BLaER1 treated with 17β-estradiol and CSF1 and Interleukin-3, amounts not matched to agents 10 nM and 100 nM (cell line): ENCODE measurements at regions not wholly inside any gene's neighbourhood (a gene's known extent, or its start where the extent isn't known, plus 50 kb on each side); places are given as distances from the start of the nearest gene placed in this dataset.

Experiments used
- H3K27ac ChIP-seq, 11 experiments: shearing (Covaris generic); formaldehyde crosslinking; 2 replicates each; pipeline ENCODE4 v1.8.1; 2022
- H3K27me3 ChIP-seq, 11 experiments: shearing (Covaris generic); formaldehyde crosslinking; 2 replicates each; pipeline ENCODE4 v1.8.1; 2022
- H3K36me3 ChIP-seq, 11 experiments: shearing (Covaris generic); formaldehyde crosslinking; 2 replicates each; pipeline ENCODE4 v1.8.1; 2022
- H3K4me1 ChIP-seq, 10 experiments: shearing (Covaris generic); formaldehyde crosslinking; 2 replicates each; pipeline ENCODE4 v1.8.1; 2022
- H3K4me2 ChIP-seq, 11 experiments: shearing (Covaris generic); formaldehyde crosslinking; 2 replicates each; pipeline ENCODE4 v1.8.1; 2022
- H3K4me3 ChIP-seq, 10 experiments: shearing (Covaris generic); formaldehyde crosslinking; 2 replicates each; pipeline ENCODE4 v1.8.1; 2022
- H3K9ac ChIP-seq, 11 experiments: shearing (Covaris generic); formaldehyde crosslinking; 2 replicates each; pipeline ENCODE4 v1.8.1; 2022
- H3K9me3 ChIP-seq, 11 experiments: shearing (Covaris generic); formaldehyde crosslinking; replicated peaks in 1 of 11; 2 replicates each; pipeline ENCODE4 v1.8.1; 2022
- H4K20me1 ChIP-seq, 11 experiments: shearing (Covaris generic); formaldehyde crosslinking; 2 replicates each; pipeline ENCODE4 v1.8.1; 2022
- Cebpa-rat ChIP-seq, 11 experiments: shearing (Covaris generic); IDR thresholded peaks; 2 replicates each; pipeline ENCODE4 v1.8.1; 2022

- Histone ChIP-seq H3K27me3 (peaks cover 0 to 12% (median 6%) of the 10 kb centered on the region in 11 experiments; a peak in 11 of 22 replicates), H3K4me3 (no peak overlapping the region), H3K9ac (no peak overlapping the region), H3K4me1 (no peaks in the 10 kb centered on the region; a peak in 1 of 20 replicates), H3K4me2 (no peak overlapping the region), H4K20me1 (no peaks in the 10 kb centered on the region; a peak in 1 of 22 replicates), H3K27ac (no peak overlapping the region), H3K36me3 (no peaks in the 10 kb centered on the region), H3K9me3 (no peaks in the 10 kb centered on the region)
- no peak for TF ChIP-seq Cebpa-rat (IDR thresholded peaks at IDR 0.05)
Observed at GRCh38 chr15:79209116-79209515, 73.4 kb upstream of the ANKRD34C start.

GRCh38 chr15:79208179-79208578 is 74.3 kb upstream of the ANKRD34C start:
- Histone ChIP-seq H3K27ac (no peak overlapping the region), H3K4me2 (no peak overlapping the region), H3K36me3 (no peaks in the 10 kb centered on the region), H3K9me3 (no peaks in the 10 kb centered on the region), H3K27me3 (peaks cover 0 to 12% (median 6%) of the 10 kb centered on the region in 11 experiments; a peak in 11 of 22 replicates), H4K20me1 (no peaks in the 10 kb centered on the region; a peak in 1 of 22 replicates), H3K4me3 (no peak overlapping the region), H3K4me1 (no peaks in the 10 kb centered on the region), H3K9ac (no peak overlapping the region)
- no peak for TF ChIP-seq Cebpa-rat (IDR thresholded peaks at IDR 0.05)

DNA sequence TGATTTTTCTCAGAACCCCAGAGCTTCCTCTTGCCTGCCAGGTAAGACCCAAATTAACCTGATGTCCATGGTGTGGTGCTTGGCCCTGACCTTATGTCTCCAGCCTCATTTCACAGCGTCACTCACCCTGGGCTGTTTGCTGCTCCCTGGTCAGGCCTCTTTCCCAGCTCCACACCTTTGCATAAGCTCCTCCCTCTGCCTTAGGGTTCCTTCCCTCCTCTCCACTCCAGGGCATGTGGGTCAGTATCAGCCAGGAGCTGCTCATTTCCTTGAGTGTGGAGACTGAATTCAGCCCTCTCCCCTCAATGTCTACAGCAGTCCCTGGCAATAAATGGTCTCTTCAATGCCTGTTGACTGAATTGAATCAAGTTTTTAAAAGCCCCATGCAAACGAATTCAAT is 75.6 kb upstream of the ANKRD34C start:
- no peaks in the 10 kb centered on the region for H4K20me1 ChIP-seq
- H3K4me3 ChIP-seq, result no peak overlapping the region
- no peaks in the 10 kb centered on the region for H3K4me1 ChIP-seq
- no peak overlapping the region for H3K9ac ChIP-seq
- no peak overlapping the region for H3K27ac ChIP-seq
- H3K36me3 ChIP-seq, result no peaks in the 10 kb centered on the region
- 0 out of 22 replicates have a peak, but pooled peaks cover 0 to 4% (median 0%) of the 10 kb centered on the region in 11 experiments for H3K9me3 ChIP-seq
- no peak overlapping the region for H3K4me2 ChIP-seq
- no peak for TF ChIP-seq Cebpa-rat (IDR thresholded peaks at IDR 0.05)
- H3K27me3 ChIP-seq, result peaks cover 0 to 12% (median 6%) of the 10 kb centered on the region in 11 experiments; a peak in 11 of 22 replicates

DNA sequence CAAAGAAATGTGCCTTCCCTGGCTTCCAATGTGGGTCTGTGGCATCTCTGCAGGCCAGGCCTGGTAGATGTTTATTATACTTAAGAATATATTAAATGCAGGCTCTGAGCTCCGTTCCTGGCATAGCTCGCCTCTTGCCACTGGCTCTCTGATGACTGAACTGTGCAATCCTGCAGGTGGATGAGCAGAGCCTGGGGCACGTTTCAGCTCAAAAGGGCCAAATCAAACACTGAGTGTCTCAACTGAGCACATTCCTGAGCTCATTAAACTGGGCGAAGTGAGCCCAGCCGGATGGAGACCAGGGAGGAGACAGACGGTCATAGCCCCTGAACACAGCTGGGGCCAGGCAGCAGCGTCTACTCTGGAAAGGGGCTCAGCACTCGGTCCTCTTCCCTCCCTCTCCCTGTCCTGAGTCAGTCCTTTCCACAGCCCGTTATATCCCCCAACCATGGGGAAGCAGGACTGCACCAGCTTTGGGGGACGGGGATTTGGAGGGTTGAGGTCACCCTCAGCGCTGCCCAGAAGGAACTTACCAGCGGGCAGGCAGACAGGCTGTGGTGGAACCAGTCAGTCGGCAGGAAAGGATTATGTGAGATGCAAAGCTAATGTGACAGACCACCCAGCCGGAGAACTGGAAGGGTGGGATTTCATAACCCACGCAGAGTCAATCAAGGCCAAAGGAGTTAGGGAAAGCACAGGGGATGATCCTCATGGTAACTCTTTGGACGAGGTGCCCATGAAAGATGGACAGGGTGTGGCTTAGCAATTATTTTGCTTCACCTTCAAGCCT is 77.4 kb upstream of the ANKRD34C start:
- no peaks in the 10 kb centered on the region for H3K36me3 ChIP-seq
- TF ChIP-seq Cebpa-rat (IDR thresholded peaks at IDR 0.05), result no peak
- peaks cover 0 to 12% (median 6%) of the 10 kb centered on the region in 11 experiments; a peak in 11 of 22 replicates for H3K27me3 ChIP-seq

DNA sequence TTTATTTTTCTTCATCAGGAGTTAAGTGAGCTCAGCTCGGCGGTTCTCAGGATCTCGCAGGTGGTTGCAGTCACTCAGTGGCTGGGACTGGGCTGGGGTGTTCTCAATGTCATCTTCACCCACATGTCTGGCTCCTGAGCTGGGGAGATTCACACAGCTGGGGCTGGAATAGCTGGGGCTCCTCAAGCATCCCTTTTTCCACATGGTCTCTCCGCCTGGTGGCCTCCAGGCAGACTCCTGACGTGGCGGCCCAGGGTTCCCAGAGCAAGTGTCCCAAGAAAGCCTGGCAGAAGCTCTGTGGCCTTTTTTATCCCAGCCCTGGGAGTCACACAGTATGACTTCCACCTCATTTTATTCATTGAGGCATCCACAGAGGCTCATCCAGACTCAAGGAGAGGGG is 84.1 kb upstream of the ANKRD34C start:
- TF ChIP-seq Cebpa-rat (IDR thresholded peaks at IDR 0.05), result no peak
- Histone ChIP-seq H3K36me3 (no peaks in the 10 kb centered on the region), H3K4me2 (no peak overlapping the region), H3K4me3 (no peak overlapping the region), H4K20me1 (no peaks in the 10 kb centered on the region), H3K9me3 (0 out of 22 replicates have a peak, but pooled peaks cover 0 to 4% (median 0%) of the 10 kb centered on the region in 11 experiments), H3K9ac (no peak overlapping the region), H3K4me1 (peaks cover 0 to 12% (median 8%) of the 10 kb centered on the region in 10 experiments; a peak in 8 of 20 replicates), H3K27me3 (no peaks in the 10 kb centered on the region), H3K27ac (no peak overlapping the region)

More for the DNA sequence above, 77.4 kb upstream of the ANKRD34C start:
- no peak overlapping the region for H3K4me2 ChIP-seq
- H3K27ac ChIP-seq, result no peak overlapping the region
- no peak overlapping the region for H3K4me3 ChIP-seq
- H3K9me3 ChIP-seq, result 0 out of 22 replicates have a peak, but pooled peaks cover 0 to 4% (median 0%) of the 10 kb centered on the region in 11 experiments
- no peak overlapping the region for H3K9ac ChIP-seq
- no peaks in the 10 kb centered on the region for H4K20me1 ChIP-seq
- H3K4me1 ChIP-seq, result no peaks in the 10 kb centered on the region

GRCh38 chr15:79197285-79197684 is 85.2 kb upstream of the ANKRD34C start:
- TF ChIP-seq Cebpa-rat (IDR thresholded peaks at IDR 0.05), result no peak
- no peaks in the 10 kb centered on the region for H3K36me3 ChIP-seq
- H3K4me1 ChIP-seq, result peaks cover 0 to 12% (median 8%) of the 10 kb centered on the region in 10 experiments; a peak in 8 of 20 replicates
- H3K27me3 ChIP-seq, result no peaks in the 10 kb centered on the region
- no peak overlapping the region for H3K4me3 ChIP-seq
- no peak overlapping the region for H3K9ac ChIP-seq
- no peak overlapping the region for H3K27ac ChIP-seq
- no peaks in the 10 kb centered on the region for H3K9me3 ChIP-seq
- no peaks in the 10 kb centered on the region for H4K20me1 ChIP-seq
- no peak overlapping the region for H3K4me2 ChIP-seq

DNA sequence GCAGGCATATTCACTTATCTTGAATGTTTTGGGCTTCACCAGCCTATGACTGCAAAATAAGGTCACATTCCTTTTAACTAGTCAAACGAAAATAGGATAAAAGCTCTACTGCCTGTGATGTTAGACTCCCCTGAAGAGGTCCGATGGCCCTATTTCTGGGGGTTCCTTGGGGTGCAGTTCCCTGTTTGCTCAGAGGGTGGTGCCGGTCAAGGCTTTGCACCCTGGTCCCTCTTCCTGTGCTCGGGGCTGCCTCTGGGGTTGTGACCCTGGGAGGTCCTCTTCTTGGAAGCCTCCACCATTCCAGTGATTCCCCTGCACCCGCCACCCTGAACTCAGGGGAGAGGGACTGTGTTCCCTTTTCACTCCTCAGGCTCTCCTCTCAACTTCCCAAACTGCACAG is 86.7 kb upstream of the ANKRD34C start:
- H3K4me1 ChIP-seq, result peaks cover 0 to 12% (median 8%) of the 10 kb centered on the region in 10 experiments; a peak in 8 of 20 replicates
- no peak overlapping the region for H3K4me2 ChIP-seq
- H3K27ac ChIP-seq, result no peak overlapping the region
- H3K36me3 ChIP-seq, result no peaks in the 10 kb centered on the region
- H3K4me3 ChIP-seq, result no peak overlapping the region
- H3K9me3 ChIP-seq, result no peaks in the 10 kb centered on the region
- TF ChIP-seq Cebpa-rat (IDR thresholded peaks at IDR 0.05), result no peak
- H4K20me1 ChIP-seq, result no peaks in the 10 kb centered on the region; a peak in 1 of 22 replicates
- no peak overlapping the region for H3K9ac ChIP-seq
- H3K27me3 ChIP-seq, result no peaks in the 10 kb centered on the region

- Histone ChIP-seq H3K9me3 (no peaks in the 10 kb centered on the region), H3K4me3 (no peak overlapping the region), H4K20me1 (no peaks in the 10 kb centered on the region; a peak in 1 of 22 replicates), H3K27ac (no peak overlapping the region), H3K9ac (no peak overlapping the region), H3K27me3 (no peaks in the 10 kb centered on the region), H3K4me1 (peaks cover 0 to 12% (median 8%) of the 10 kb centered on the region in 10 experiments; a peak in 8 of 20 replicates), H3K4me2 (peak overlapping the region in 5 of 11 experiments; percentile 16 to 43 (median 37); a peak in 8 of 22 replicates), H3K36me3 (no peaks in the 10 kb centered on the region)
- no peak for TF ChIP-seq Cebpa-rat (IDR thresholded peaks at IDR 0.05)
Observed at GRCh38 chr15:79195239-79195638, 87.3 kb upstream of the ANKRD34C start.

GRCh38 chr15:79194386-79194785 is 88.1 kb upstream of the ANKRD34C start:
- Histone ChIP-seq H4K20me1 (no peaks in the 10 kb centered on the region; a peak in 1 of 22 replicates), H3K36me3 (no peaks in the 10 kb centered on the region), H3K27me3 (no peaks in the 10 kb centered on the region), H3K4me1 (peaks cover 0 to 12% (median 8%) of the 10 kb centered on the region in 10 experiments; a peak in 8 of 20 replicates), H3K9ac (no peak overlapping the region), H3K9me3 (no peaks in the 10 kb centered on the region), H3K4me2 (peak overlapping the region in 5 of 11 experiments; percentile 16 to 43 (median 37); a peak in 7 of 22 replicates), H3K27ac (no peak overlapping the region), H3K4me3 (no peak overlapping the region)
- TF ChIP-seq Cebpa-rat (IDR thresholded peaks at IDR 0.05), result no peak
